OCI-LY7 (cell line): ENCODE measurements at regions not wholly inside any gene's neighbourhood (a gene's known extent, or its start where the extent isn't known, plus 50 kb on each side); places are given as distances from the start of the nearest gene placed in this dataset.

Experiments used
- BruUV-seq: library from RNA; stranded (reverse); fragments of 400-500 nt; replicated peaks from 2 replicates; lab custom pipeline; 2021; lab: Mats Ljungman, UMichigan
- CTCF ChIA-PET: fragments of 300-600 bp; sonication (Branson Sonifier 250); formaldehyde crosslinking; loops from one replicate; lab custom pipeline; 2022; ENCODE audit warnings: antibody characterized with exemption; ENCODE audit not compliant: unreplicated experiment; lab: Charles Lee
- POLR2A ChIA-PET: fragments of 300-600 bp; sonication (Branson Sonifier 250); formaldehyde crosslinking; loops from one replicate; lab custom pipeline; 2022; ENCODE audit warnings: antibody characterized with exemption; lab: Charles Lee
- DNase-seq: peaks from one replicate; pipeline ENCODE4 v3.0.0-alpha.2; 2015; ENCODE audit warnings: low spot score
- H2AFZ ChIP-seq: fragments of 200-600 bp; sonication (generic), shearing (Covaris generic); 2 replicates; pipeline ENCODE4 v1.6.1; 2014; ENCODE audit warnings: mild to moderate bottlenecking, antibody characterized with exemption, low read length, moderate library complexity
- H3K27ac ChIP-seq: fragments of 200-600 bp; sonication (generic); 2 replicates; pipeline ENCODE4 v1.5.1; 2014; ENCODE audit warnings: mixed run types, low read depth, mild to moderate bottlenecking, moderate library complexity, low read length, inconsistent platforms; ENCODE audit not compliant: poor library complexity, severe bottlenecking
- H3K36me3 ChIP-seq: fragments of 200-600 bp; sonication (generic); 2 replicates; pipeline ENCODE4 v1.6.1; 2014; ENCODE audit warnings: mild to moderate bottlenecking, antibody characterized with exemption, low read length, moderate library complexity, mixed read lengths; ENCODE audit not compliant: insufficient read depth
- H3K4me1 ChIP-seq: fragments of 200-600 bp; sonication (generic); 2 replicates; pipeline ENCODE4 v1.5.1; 2014; ENCODE audit warnings: mild to moderate bottlenecking, low read length; ENCODE audit not compliant: insufficient read depth, poor library complexity, severe bottlenecking
- H3K4me2 ChIP-seq: fragments of 200-600 bp; sonication (generic); 2 replicates; pipeline ENCODE4 v1.6.1; 2014; ENCODE audit warnings: mild to moderate bottlenecking, low read length
- H3K4me3 ChIP-seq: fragments of 200-600 bp; sonication (generic); 2 replicates; pipeline ENCODE4 v1.5.1; 2014; ENCODE audit warnings: mild to moderate bottlenecking, low read depth, low read length; ENCODE audit not compliant: poor library complexity, severe bottlenecking
- H3K79me2 ChIP-seq: fragments of 200-600 bp; sonication (generic); 2 replicates; pipeline ENCODE4 v1.6.1; 2016; ENCODE audit warnings: low read depth, mild to moderate bottlenecking, low read length, moderate library complexity, mixed read lengths; ENCODE audit not compliant: insufficient read depth
- H3K9me2 ChIP-seq: fragments of 200-600 bp; sonication (generic); 2 replicates; pipeline ENCODE4 v1.6.1; 2016; ENCODE audit warnings: mild to moderate bottlenecking, low read length, mixed read lengths; ENCODE audit not compliant: insufficient read depth
- H3K9me3 ChIP-seq: fragments of 200-600 bp; sonication (generic); 2 replicates; pipeline ENCODE4 v1.6.1; 2014; ENCODE audit warnings: mild to moderate bottlenecking, mixed run types, low read length, mixed read lengths
- H4K20me1 ChIP-seq: fragments of 200-600 bp; sonication (generic); 2 replicates; pipeline ENCODE4 v1.6.1; 2014; ENCODE audit warnings: mild to moderate bottlenecking, antibody characterized with exemption, low read length, moderate library complexity, mixed read lengths; ENCODE audit not compliant: insufficient read depth
- CTCF ChIP-seq: fragments of 200-600 bp; sonication (generic); conservative IDR thresholded peaks from 2 replicates; pipeline ENCODE4 v1.5.1; 2014; ENCODE audit warnings: mild to moderate bottlenecking, antibody characterized with exemption, low read length, moderate library complexity, mixed read lengths
- EZH2phosphoT487 ChIP-seq: fragments of 200-600 bp; sonication (generic); IDR thresholded peaks from 2 replicates; pipeline ENCODE4 v1.6.1; 2018; ENCODE audit warnings: low read depth, borderline replicate concordance, mild to moderate bottlenecking, mixed run types, antibody characterized with exemption, low read length, moderate library complexity, mixed read lengths
- intact Hi-C: fragments of 100-400 bp; cut with micrococcal nuclease; formaldehyde crosslinking; loops from one replicate; pipeline ENCODE4 v1.10.0; 2022; ENCODE audit not compliant: unreplicated experiment

DNA sequence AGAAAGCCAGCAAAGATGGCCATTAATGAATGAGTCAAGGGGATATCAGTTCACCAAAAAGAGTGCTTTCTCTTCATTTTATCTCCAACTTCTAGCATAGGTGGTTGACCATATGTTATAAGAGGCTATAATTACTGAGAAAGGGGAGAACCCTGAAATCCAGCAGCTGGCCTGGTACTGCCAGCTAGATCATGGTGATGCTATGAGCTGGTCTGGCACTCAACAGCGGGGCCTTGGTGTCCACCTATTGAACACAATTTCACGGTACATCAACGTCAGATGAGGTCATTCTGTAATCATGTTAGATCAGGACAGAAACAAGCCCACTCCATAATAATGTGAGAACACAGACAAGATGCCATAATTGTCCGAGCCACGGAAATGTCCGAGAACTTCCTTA lies 1644.8 kb upstream of the PCDH7 start:
- Histone ChIP-seq H3K9me2 (no peaks in the 10 kb centered on the region), H3K4me2 (no peak overlapping the region), H3K4me1 (no peaks in the 10 kb centered on the region), H3K9me3 (no peaks in the 10 kb centered on the region), H3K4me3 (no peak overlapping the region), H3K36me3 (no peaks in the 10 kb centered on the region), H3K27ac (no peak overlapping the region), H2AFZ (no peak overlapping the region), H3K79me2 (no peaks in the 10 kb centered on the region), H4K20me1 (no peaks in the 10 kb centered on the region)
- ChIA-PET POLR2A (no interaction called here), CTCF (no interaction called here)
- no peak for DNase-seq
- no TSS peak for BruUV-seq
- intact Hi-C loops, result no loop called here
- TF ChIP-seq CTCF (no peak), EZH2phosphoT487 (no peak)

- H4K20me1 ChIP-seq, result no peaks in the 10 kb centered on the region
- no TSS peak for BruUV-seq
- intact Hi-C loops, result no loop called here
- no peaks in the 10 kb centered on the region for H3K36me3 ChIP-seq
- DNase-seq, result no peak
- no peak overlapping the region for H2AFZ ChIP-seq
- H3K79me2 ChIP-seq, result no peaks in the 10 kb centered on the region
- ChIA-PET CTCF (no interaction called here), POLR2A (interaction anchor here (0.5 to 0.7 kb wide), 2 partner anchors 15 to 835 kb away, joined by 3 read pairs; no protein-coding TSS in a partner anchor)
- H3K4me2 ChIP-seq, result no peak overlapping the region
- H3K9me3 ChIP-seq, result no peaks in the 10 kb centered on the region
- no peaks in the 10 kb centered on the region for H3K9me2 ChIP-seq
- no peaks in the 10 kb centered on the region for H3K4me1 ChIP-seq
- no peak for TF ChIP-seq EZH2phosphoT487
- 0 out of 2 replicates have a peak, but pooled peaks have one; percentile 22 for TF ChIP-seq CTCF
- H3K4me3 ChIP-seq, result no peak overlapping the region
- no peak overlapping the region for H3K27ac ChIP-seq
These were observed 1640.9 kb upstream of the PCDH7 start for GRCh38 chr4:29079260-29079659.

DNA sequence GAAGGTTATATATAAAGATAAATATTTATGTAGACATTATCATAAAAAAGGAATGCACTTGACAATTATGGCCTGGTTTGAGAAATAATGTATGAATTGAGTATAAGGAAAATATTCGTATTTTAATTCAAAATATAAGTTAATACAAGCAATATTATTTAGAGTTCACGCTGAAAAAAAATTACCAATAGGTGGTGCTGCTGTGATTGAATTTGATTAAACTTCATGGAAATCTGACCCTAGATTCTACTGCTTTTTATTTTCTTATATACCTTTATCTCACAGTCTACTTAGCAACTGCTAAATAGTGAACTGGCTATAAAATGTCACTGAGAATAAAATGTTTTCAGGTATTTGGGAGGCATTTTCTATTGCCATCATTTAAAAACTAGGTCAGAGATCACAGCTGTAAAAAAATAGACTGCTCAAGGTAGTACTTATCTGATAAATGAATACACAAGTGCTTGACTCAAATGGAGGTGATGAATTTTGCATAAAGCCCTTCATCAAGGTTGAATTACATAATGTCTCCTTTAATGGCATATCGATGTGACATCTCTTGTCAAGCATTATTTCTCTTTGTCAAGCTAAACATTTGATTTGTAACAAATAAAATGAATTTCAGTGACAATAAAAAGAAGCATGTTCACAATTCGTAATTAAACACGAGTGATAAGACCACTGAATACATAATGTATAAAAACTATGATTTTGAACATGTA lies 1638.8 kb upstream of the PCDH7 start:
- H3K4me1 ChIP-seq, result no peaks in the 10 kb centered on the region
- DNase-seq, result no peak
- H3K4me2 ChIP-seq, result no peak overlapping the region
- no peaks in the 10 kb centered on the region for H3K36me3 ChIP-seq
- H3K9me2 ChIP-seq, result no peaks in the 10 kb centered on the region
- H3K9me3 ChIP-seq, result no peaks in the 10 kb centered on the region
- intact Hi-C loops, result no loop called here
- H3K79me2 ChIP-seq, result no peaks in the 10 kb centered on the region
- ChIA-PET CTCF (no interaction called here), POLR2A (no interaction called here)
- H2AFZ ChIP-seq, result no peak overlapping the region
- TF ChIP-seq CTCF, result peak; percentile 58
- no peak for TF ChIP-seq EZH2phosphoT487
- no peak overlapping the region for H3K27ac ChIP-seq
- no peaks in the 10 kb centered on the region for H4K20me1 ChIP-seq
- no peak overlapping the region for H3K4me3 ChIP-seq
- BruUV-seq, result no TSS peak
